K562 (cell line): ENCODE measurements at regions not wholly inside any gene's neighbourhood (a gene's known extent, or its start where the extent isn't known, plus 50 kb on each side); places are given as distances from the start of the nearest gene placed in this dataset.

Experiments used
- ATAC-seq: fragments of 200-7000 bp; cut with Tn5 transposase; 3 replicates; pipeline ENCODE4 v1.9.1; 2020; ENCODE audit warnings: moderate library complexity
- BruUV-seq: library from RNA; stranded (reverse); fragments of 400-500 nt; replicated peaks from 2 replicates; lab custom pipeline; 2021; lab: Mats Ljungman, UMichigan
- CTCF ChIA-PET: fragments of 300-600 bp; formaldehyde crosslinking; extraction: SDS; loops from one replicate; lab custom pipeline; 2021; ENCODE audit warnings: low intra/inter-chr PET ratio; lab: Yijun Ruan, JAX
- POLR2A ChIA-PET: fragments of 300-600, 350-650 bp; sonication (Branson Sonifier 250); formaldehyde crosslinking; extraction: SDS; loops from one replicate; lab custom pipeline; 2021; ENCODE audit warnings: antibody characterized with exemption, inconsistent platforms; lab: Yijun Ruan, JAX
- DNase-seq, 4 experiments: peaks; one replicate each; pipeline versions ENCODE4 v3.0.0 to v3.0.0-alpha.2; 2011 to 2018; ENCODE audit warnings: low spot score in 3 of 4, mixed read lengths in 3 of 4; ENCODE audit errors: extremely low read depth in 1 of 4
- FAIRE-seq: peaks from 2 replicates; lab custom pipeline; 2011; peaks lifted over from hg19 to GRCh38; lab: Jason Lieb, UNC
- H2AFZ ChIP-seq: 2 replicates; pipeline ENCODE4 v1.6.0; 2011; ENCODE audit warnings: low read depth, low read length, control low read depth, inconsistent platforms
- H3K27ac ChIP-seq: fragments of 200-600 bp; 3 replicates; pipeline ENCODE4 v1.8.0; 2011; ENCODE audit warnings: low read depth, mild to moderate bottlenecking, control low read depth, inconsistent platforms, low read length, moderate library complexity, mixed read lengths; ENCODE audit errors: extremely low read depth
- H3K27me3 ChIP-seq, 2 experiments: fragments of 300-600 bp in 1 of 2; 2 replicates in 1 of 2; 3 replicates in 1 of 2; pipeline versions ENCODE4 v1.6.0 to v1.8.0; 2011; ENCODE audit warnings: inconsistent platforms in 2 of 2, low read length in 2 of 2, mild to moderate bottlenecking in 1 of 2, mixed read lengths in 1 of 2, moderate library complexity in 1 of 2; ENCODE audit not compliant: control insufficient read depth in 2 of 2, insufficient read depth in 2 of 2
- H3K36me3 ChIP-seq: fragments of 300-600 bp; 3 replicates; pipeline ENCODE4 v1.8.0; 2011; ENCODE audit warnings: mild to moderate bottlenecking, low read length, inconsistent platforms; ENCODE audit not compliant: control insufficient read depth, insufficient read depth
- H3K4me1 ChIP-seq, 2 experiments: fragments of 200-600 bp in 1 of 2; replicated peaks in 1 of 2; 2 replicates in 1 of 2; 3 replicates in 1 of 2; pipeline versions ENCODE4 v1.5.1 to v1.8.0; 2011; ENCODE audit warnings: inconsistent platforms in 2 of 2, low read length in 2 of 2, mild to moderate bottlenecking in 1 of 2, mixed read lengths in 1 of 2, moderate library complexity in 1 of 2; ENCODE audit not compliant: control insufficient read depth in 2 of 2, insufficient read depth in 2 of 2
- H3K4me2 ChIP-seq: 2 replicates; pipeline ENCODE4 v1.6.1; 2011; ENCODE audit warnings: low read length, control low read depth, inconsistent platforms, mixed read lengths; ENCODE audit not compliant: insufficient read depth
- H3K4me3 ChIP-seq: fragments of 200-600 bp; sonication (generic), shearing (Covaris generic); 2 replicates; pipeline ENCODE4 v1.5.1; 2016; ENCODE audit warnings: control low read depth, inconsistent platforms
- H3K79me2 ChIP-seq: fragments of 200-600 bp; 3 replicates; pipeline ENCODE4 v1.8.0; 2011; ENCODE audit warnings: low read length, inconsistent platforms; ENCODE audit not compliant: control insufficient read depth, insufficient read depth
- H3K9ac ChIP-seq, 2 experiments: 2 replicates each; pipeline versions ENCODE4 v1.6.0 to v1.6.1; 2011; ENCODE audit warnings: low read depth in 2 of 2, low read length in 2 of 2, control low read depth in 1 of 2, inconsistent platforms in 1 of 2, mild to moderate bottlenecking in 1 of 2, mixed read lengths in 1 of 2; ENCODE audit not compliant: insufficient read depth in 1 of 2
- H3K9me1 ChIP-seq: one replicate; pipeline ENCODE4 v1.6.0; 2011; ENCODE audit warnings: inconsistent platforms, mild to moderate bottlenecking, low read length, moderate library complexity; ENCODE audit not compliant: control insufficient read depth, insufficient read depth
- H3K9me3 ChIP-seq: replicated peaks from 2 replicates; pipeline ENCODE4 v1.5.1; 2011; ENCODE audit warnings: low read depth, low read length, inconsistent platforms; ENCODE audit not compliant: control insufficient read depth, insufficient read depth
- H4K20me1 ChIP-seq: replicated peaks from 2 replicates; pipeline ENCODE4 v1.6.1; 2011; ENCODE audit warnings: low read length, inconsistent platforms, mixed read lengths; ENCODE audit not compliant: control insufficient read depth, insufficient read depth
- CCAR2 ChIP-seq: fragments of 200-400 bp; formaldehyde crosslinking; IDR thresholded peaks from 2 replicates; pipeline ENCODE4 v1.6.1; 2017; ENCODE audit warnings: mild to moderate bottlenecking, low read depth, low read length
- HLTF ChIP-seq: fragments of 450-650 bp; IDR thresholded peaks from 2 replicates; pipeline ENCODE4 v1.6.1; 2016
- HSF4 ChIP-seq: fragments of 250-450 bp; sonication (Bioruptor Pico); IDR thresholded peaks from 2 replicates; pipeline ENCODE4 v2.1.2; 2022; ENCODE audit warnings: mild to moderate bottlenecking, moderate library complexity, borderline replicate concordance
- MTA2 ChIP-seq: fragments of 450-650 bp; IDR thresholded peaks from 2 replicates; pipeline ENCODE4 v1.6.1; 2016; ENCODE audit warnings: low read depth
- SRSF9 ChIP-seq: fragments of 200-400 bp; formaldehyde crosslinking; IDR thresholded peaks from 2 replicates; pipeline ENCODE4 v1.6.1; 2017; ENCODE audit warnings: low read depth, low read length, borderline replicate concordance
- ZBTB12 ChIP-seq: fragments of 250-450 bp; sonication (Bioruptor Pico); IDR thresholded peaks from 2 replicates; pipeline ENCODE4 v1.4.0; 2020
- ZBTB26 ChIP-seq: fragments of 450-650 bp; formaldehyde crosslinking; IDR thresholded peaks from 2 replicates; pipeline ENCODE4 v1.4.0; 2022; ENCODE audit warnings: missing genetic modification characterization
- ZFP36 ChIP-seq: fragments of 150-350 bp; IDR thresholded peaks from 2 replicates; pipeline ENCODE4 v1.6.1; 2018; ENCODE audit warnings: low read length, low read depth; ENCODE audit not compliant: partially characterized antibody
- ZKSCAN1 ChIP-seq: fragments of 150-350 bp; IDR thresholded peaks from 2 replicates; pipeline ENCODE4 v1.6.1; 2016; ENCODE audit warnings: low read depth, low read length
- in situ Hi-C: fragments of 300-500 bp; cut with MboI; formaldehyde crosslinking; loops from 4 replicates; pipeline ENCODE4 v1.15.0; 2018; ENCODE audit warnings: inconsistent platforms, mixed read lengths
- intact Hi-C: fragments of 100-400 bp; cut with micrococcal nuclease; formaldehyde crosslinking; loops from 2 replicates; pipeline ENCODE4 v1.14.2; 2022

GRCh38 chr1:83798965-83799364 lies 200.0 kb downstream of the TTLL7 start:
- H3K9me3 ChIP-seq = no peaks in the 10 kb centered on the region
- ChIA-PET CTCF (no interaction called here), POLR2A (no interaction called here)
- H3K36me3 ChIP-seq = no peaks in the 10 kb centered on the region
- TF ChIP-seq SRSF9 (no peak), ZKSCAN1 (no peak), ZBTB12 (CRISPR knock-in tag) (no peak), ZFP36 (no peak), HSF4 (CRISPR knock-in tag) (no peak), HLTF (no peak), MTA2 (no peak), CCAR2 (no peak), ZBTB26 (CRISPR knock-in tag) (no peak)
- H3K27me3 ChIP-seq = no peaks in the 10 kb centered on the region
- in situ Hi-C loops (no loop called here), intact Hi-C loops (no loop called here)
- H2AFZ ChIP-seq = no peak overlapping the region
- no peak overlapping the region for H3K27ac ChIP-seq
- no peaks in the 10 kb centered on the region for H3K9me1 ChIP-seq
- H3K9ac ChIP-seq = no peak overlapping the region
- H3K79me2 ChIP-seq = no peaks in the 10 kb centered on the region
- H4K20me1 ChIP-seq = no peaks in the 10 kb centered on the region
- H3K4me1 ChIP-seq = no peaks in the 10 kb centered on the region
- DNase-seq (no peak), ATAC-seq (no peak), FAIRE-seq (no peak)
- BruUV-seq = no TSS peak
- no peak overlapping the region for H3K4me2 ChIP-seq
- no peak overlapping the region for H3K4me3 ChIP-seq
